IPS-20b (cell line): ENCODE measurements at regions not wholly inside any gene's neighbourhood (a gene's known extent, or its start where the extent isn't known, plus 50 kb on each side); places are given as distances from the start of the nearest gene placed in this dataset.

ENCODE experiments used
- H3K27ac ChIP-seq: one replicate; pipeline ENCODE4 v1.5.1; 2013; ENCODE audit warnings: low read length
- H3K27me3 ChIP-seq: 2 replicates; pipeline ENCODE4 v1.6.1; 2013; ENCODE audit warnings: mild to moderate bottlenecking, low read length, inconsistent platforms; ENCODE audit not compliant: insufficient read depth
- H3K36me3 ChIP-seq: 2 replicates; pipeline ENCODE4 v1.6.1; 2013; ENCODE audit warnings: low read depth, mild to moderate bottlenecking, inconsistent platforms, low read length, moderate library complexity; ENCODE audit not compliant: insufficient read depth
- H3K4me1 ChIP-seq: 2 replicates; pipeline ENCODE4 v1.6.1; 2013; ENCODE audit warnings: mild to moderate bottlenecking, control low read depth, inconsistent platforms, low read length, moderate library complexity; ENCODE audit not compliant: insufficient read depth
- H3K4me3 ChIP-seq: 2 replicates; pipeline ENCODE4 v1.5.1; 2013; ENCODE audit warnings: mild to moderate bottlenecking, low read length, inconsistent platforms
- H3K9ac ChIP-seq: 2 replicates; pipeline ENCODE4 v1.6.1; 2013; ENCODE audit warnings: low read depth, mild to moderate bottlenecking, inconsistent platforms, low read length, moderate library complexity
- H3K9me3 ChIP-seq: 2 replicates; pipeline ENCODE4 v1.6.1; 2013; ENCODE audit warnings: mild to moderate bottlenecking, low read depth, low read length, inconsistent platforms; ENCODE audit not compliant: insufficient read depth

GRCh38 chr5:176726746-176727527 lies 79.7 kb downstream of the TSPAN17 start:
- H3K4me3 ChIP-seq: no peak overlapping the region
- no peaks in the 10 kb centered on the region for H3K9me3 ChIP-seq
- peaks cover 14% of the 10 kb centered on the region for H3K27me3 ChIP-seq
- H3K4me1 ChIP-seq: peaks cover 14% of the 10 kb centered on the region
- no peaks in the 10 kb centered on the region for H3K36me3 ChIP-seq
- H3K9ac ChIP-seq: no peak overlapping the region
- H3K27ac ChIP-seq: no peak overlapping the region

DNA sequence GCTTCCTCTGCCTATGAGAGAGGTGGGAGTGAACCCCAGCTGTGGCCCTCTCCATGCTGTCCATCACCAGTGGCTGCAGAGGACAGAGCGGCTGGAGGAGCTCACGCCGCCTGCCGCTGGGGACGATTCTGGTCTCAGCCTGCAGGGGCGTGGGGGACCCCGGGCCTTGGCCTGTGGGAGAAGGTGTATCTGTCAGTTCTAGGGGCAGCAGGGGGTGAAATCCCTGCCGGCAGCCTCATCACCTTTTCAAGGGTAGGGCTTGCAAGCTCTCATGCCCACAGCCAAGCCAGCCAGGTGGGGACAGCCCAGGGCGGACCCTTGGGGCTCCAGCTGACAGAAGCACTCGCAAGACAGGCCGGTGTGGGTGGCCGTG lies 80.2 kb downstream of the TSPAN17 start:
- Histone ChIP-seq H3K36me3 (no peaks in the 10 kb centered on the region), H3K27me3 (peaks cover 14% of the 10 kb centered on the region), H3K27ac (no peak overlapping the region)

DNA sequence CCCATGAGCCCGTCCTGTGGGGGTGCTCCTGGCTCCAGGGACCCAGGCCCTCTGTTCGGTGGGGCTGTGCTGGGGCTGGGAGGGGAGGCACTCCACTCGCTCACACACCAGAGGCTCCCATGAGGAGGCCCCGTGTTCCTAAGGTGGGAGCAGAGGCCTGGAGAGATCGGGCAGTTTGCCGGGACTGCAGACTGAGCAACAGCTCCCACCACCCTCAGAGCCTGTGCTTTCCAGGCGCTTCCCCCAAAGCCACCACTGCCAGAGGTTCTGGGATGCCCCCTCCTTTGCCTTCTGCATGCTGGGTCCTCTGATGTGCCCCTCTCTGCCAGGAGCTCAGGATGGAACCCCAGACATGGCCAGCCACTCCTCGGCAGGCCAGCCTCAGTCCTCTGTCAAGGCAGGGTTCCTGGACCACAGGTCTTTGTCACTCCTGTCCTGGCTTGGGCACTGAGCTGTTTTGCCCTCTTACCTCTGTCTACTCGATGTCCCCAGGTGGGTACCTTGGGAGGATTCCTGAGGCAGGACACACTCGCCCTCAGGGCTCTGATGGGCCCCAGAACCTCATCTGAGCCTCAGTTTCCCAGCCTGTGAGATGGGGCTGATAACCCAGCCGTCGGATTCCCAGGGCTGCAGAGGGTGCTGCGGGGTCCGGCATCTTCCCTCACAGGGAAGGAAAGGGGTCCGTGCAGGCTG lies 80.8 kb downstream of the TSPAN17 start:
- Histone ChIP-seq H3K4me3 (no peak overlapping the region), H3K36me3 (no peaks in the 10 kb centered on the region), H3K27me3 (peaks cover 14% of the 10 kb centered on the region), H3K9ac (no peak overlapping the region), H3K9me3 (no peaks in the 10 kb centered on the region), H3K27ac (no peak overlapping the region), H3K4me1 (peaks cover 14% of the 10 kb centered on the region)

More for the DNA sequence above, 80.2 kb downstream of the TSPAN17 start:
- H3K4me1 ChIP-seq: peaks cover 14% of the 10 kb centered on the region
- H3K4me3 ChIP-seq: no peak overlapping the region
- H3K9me3 ChIP-seq: no peaks in the 10 kb centered on the region
- H3K9ac ChIP-seq: no peak overlapping the region

- no peak overlapping the region for H3K4me3 ChIP-seq
- peaks cover 14% of the 10 kb centered on the region for H3K27me3 ChIP-seq
- no peaks in the 10 kb centered on the region for H3K9me3 ChIP-seq
- no peak overlapping the region for H3K27ac ChIP-seq
- no peaks in the 10 kb centered on the region for H3K36me3 ChIP-seq
- H3K4me1 ChIP-seq: peaks cover 12% of the 10 kb centered on the region
- no peak overlapping the region for H3K9ac ChIP-seq
Measured at GRCh38 chr5:176728831-176729251, 81.5 kb upstream of the UNC5A start.

DNA sequence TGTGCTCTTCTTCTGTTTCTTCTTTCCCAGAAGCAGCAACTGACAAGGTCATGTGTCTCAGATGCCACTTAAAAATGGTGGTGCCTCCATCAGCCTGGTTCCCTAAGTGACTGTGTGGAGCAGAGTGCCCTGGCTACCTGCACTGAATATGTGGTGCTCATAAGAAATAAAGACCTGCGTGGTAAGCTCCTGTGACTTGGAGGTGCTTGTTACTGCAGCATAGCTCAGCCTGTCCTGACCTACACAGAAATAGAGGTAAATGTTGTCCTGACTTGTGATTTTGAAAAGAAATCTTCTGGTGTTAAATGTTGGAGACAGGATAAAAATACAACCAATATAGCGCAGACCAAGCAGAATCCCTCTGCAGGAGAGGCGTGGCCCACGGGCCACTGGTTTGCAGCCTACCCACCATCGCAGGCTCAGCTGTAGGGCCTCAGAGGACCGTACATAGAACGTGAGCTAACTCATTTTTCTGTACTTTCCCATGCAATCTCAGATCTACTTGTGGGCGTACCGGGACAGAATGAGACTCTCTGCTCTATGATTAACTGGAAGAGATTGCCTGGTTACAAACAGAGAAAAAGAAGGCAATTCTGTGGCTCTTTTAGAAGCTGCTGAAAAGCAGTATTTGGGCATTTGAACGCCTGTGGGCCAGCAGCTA lies 79.4 kb upstream of the UNC5A start:
- Histone ChIP-seq H3K36me3 (no peaks in the 10 kb centered on the region), H3K4me3 (no peak overlapping the region), H3K4me1 (no peaks in the 10 kb centered on the region), H3K9ac (no peak overlapping the region), H3K27me3 (peaks cover 14% of the 10 kb centered on the region), H3K9me3 (no peaks in the 10 kb centered on the region), H3K27ac (no peak overlapping the region)

DNA sequence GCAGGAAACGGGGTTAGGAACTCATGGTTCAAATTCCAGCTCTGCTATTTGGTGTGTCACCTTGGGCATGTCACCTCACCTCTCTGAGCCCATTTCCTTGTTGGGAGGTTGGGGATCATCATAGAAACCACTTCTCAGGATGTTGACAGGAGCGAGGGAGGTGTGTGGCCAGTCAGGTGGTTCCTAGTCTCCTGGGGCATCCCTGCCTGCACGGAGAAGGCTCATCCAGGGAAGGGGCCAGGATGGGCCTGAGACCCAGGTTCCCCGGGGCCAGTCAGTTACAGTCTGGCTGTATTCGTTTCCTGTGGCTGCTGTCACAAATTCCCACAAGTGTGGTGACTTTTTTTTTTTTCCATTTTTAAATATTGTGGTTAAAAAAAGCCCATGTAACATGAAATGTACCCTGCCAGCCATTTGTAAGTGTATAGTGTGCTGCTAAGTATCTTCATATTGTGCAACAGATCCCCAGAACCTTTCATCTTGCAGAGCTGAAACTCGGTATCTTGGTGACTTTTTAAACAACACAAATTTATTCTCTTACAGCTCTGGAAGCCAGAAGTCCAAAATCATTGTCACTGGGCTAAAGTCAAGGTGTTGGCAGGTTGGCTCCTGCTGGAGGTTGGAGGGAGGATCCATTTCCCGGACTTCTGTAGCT lies 78.7 kb upstream of the UNC5A start:
- Histone ChIP-seq H3K4me3 (no peak overlapping the region), H3K27ac (no peak overlapping the region), H3K9ac (no peak overlapping the region), H3K4me1 (peaks cover under 1% of the 10 kb centered on the region; the same call in 1 of the 2 replicates), H3K9me3 (no peaks in the 10 kb centered on the region), H3K36me3 (no peaks in the 10 kb centered on the region), H3K27me3 (peaks cover 7% of the 10 kb centered on the region; the same call in 1 of the 2 replicates)

DNA sequence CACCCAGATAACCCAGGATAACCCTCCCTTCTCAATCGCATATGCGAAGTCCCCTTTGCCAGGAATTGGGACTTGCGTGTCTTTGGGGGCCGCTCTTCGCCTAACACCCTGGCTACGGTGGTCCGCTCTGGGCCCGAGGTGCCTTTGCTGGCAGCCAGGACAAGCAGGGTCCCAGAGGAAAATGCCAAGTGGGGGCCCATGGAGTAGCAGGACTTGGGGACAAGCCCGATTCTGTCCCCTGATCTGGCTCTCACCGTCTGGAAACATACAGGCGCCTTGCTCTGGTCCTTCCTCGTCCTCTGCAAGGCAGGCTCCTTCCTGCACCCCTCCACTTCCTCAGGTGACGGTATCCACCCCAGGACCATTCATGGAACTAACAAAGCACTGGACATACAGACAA lies 78.1 kb upstream of the UNC5A start:
- no peaks in the 10 kb centered on the region for H3K9me3 ChIP-seq
- no peak overlapping the region for H3K4me3 ChIP-seq
- no peak overlapping the region for H3K27ac ChIP-seq
- H3K27me3 ChIP-seq: 0 out of 2 replicates have a peak, but pooled peaks cover under 1% of the 10 kb centered on the region
- no peaks in the 10 kb centered on the region for H3K36me3 ChIP-seq
- H3K4me1 ChIP-seq: peaks cover 7% of the 10 kb centered on the region
- H3K9ac ChIP-seq: no peak overlapping the region

GRCh38 chr5:176732736-176733405 lies 77.5 kb upstream of the UNC5A start:
- no peak overlapping the region for H3K4me3 ChIP-seq
- peaks cover 7% of the 10 kb centered on the region for H3K4me1 ChIP-seq
- H3K27me3 ChIP-seq: no peaks in the 10 kb centered on the region
- H3K9ac ChIP-seq: no peak overlapping the region
- no peaks in the 10 kb centered on the region for H3K9me3 ChIP-seq
- no peak overlapping the region for H3K27ac ChIP-seq
- no peaks in the 10 kb centered on the region for H3K36me3 ChIP-seq

- peaks cover 7% of the 10 kb centered on the region; the same call in 1 of the 2 replicates for H3K27me3 ChIP-seq
- no peaks in the 10 kb centered on the region for H3K9me3 ChIP-seq
- peaks cover 7% of the 10 kb centered on the region for H3K4me1 ChIP-seq
- no peaks in the 10 kb centered on the region for H3K36me3 ChIP-seq
- no peak overlapping the region for H3K9ac ChIP-seq
- H3K4me3 ChIP-seq: no peak overlapping the region
- H3K27ac ChIP-seq: no peak overlapping the region
Measured at GRCh38 chr5:176733406-176734262, 76.7 kb upstream of the UNC5A start.

GRCh38 chr5:176734756-176735342 lies 75.5 kb upstream of the UNC5A start:
- H3K36me3 ChIP-seq: no peaks in the 10 kb centered on the region
- no peak overlapping the region for H3K9ac ChIP-seq
- H3K9me3 ChIP-seq: no peaks in the 10 kb centered on the region
- peaks cover 19% of the 10 kb centered on the region; the same call in 1 of the 2 replicates for H3K27me3 ChIP-seq
- peaks cover 11% of the 10 kb centered on the region for H3K4me1 ChIP-seq
- H3K27ac ChIP-seq: no peak overlapping the region
- no peak overlapping the region for H3K4me3 ChIP-seq
